ENCODE measurements at regions not wholly inside any gene's neighbourhood (a gene's known extent, or its start where the extent isn't known, plus 50 kb on each side); places are given as distances from the start of the nearest gene placed in this dataset.

- Histone ChIP-seq H3K9me3 (ENCODE audit: control insufficient read depth in 1 of 2, insufficient read depth in 1 of 2, low read length in 2 of 2) (peaks cover 0 to 3% of the 10 kb centered on the region in 2 experiments), H3K4me3 (ENCODE audit: low read length) (no peak overlapping the region), H3K4me1 (ENCODE audit: insufficient read depth, low read length) (no peaks in the 10 kb centered on the region), H3K36me3 (ENCODE audit: insufficient read depth, low read length) (no peaks in the 10 kb centered on the region), H3K27ac (ENCODE audit: low read depth in 1 of 2, low read length in 2 of 2) (no peak overlapping the region), H3K27me3 (ENCODE audit: control insufficient read depth in 1 of 2, insufficient read depth in 2 of 2, low read length in 2 of 2) (no peaks in the 10 kb centered on the region)
- POLR2A ChIA-PET: no interaction called here
- CTCF ChIA-PET: no interaction called here
- intact Hi-C loops (cut with DNase I, micrococcal nuclease): no loop called here
- no peaks in the 10 kb centered on the region for H3K27me3 Mint-ChIP-seq
- no peak for TF ChIP-seq CTCF (IDR thresholded peaks at IDR 0.05)
- peaks cover 2% of the 10 kb centered on the region for H3K9me3 Mint-ChIP-seq
- DNase-seq (no peak), ATAC-seq (ENCODE audit: poor library complexity) (no peak)
- no peak overlapping the region for H3K4me3 Mint-ChIP-seq
- H3K27ac Mint-ChIP-seq: no peak overlapping the region
- no peaks in the 10 kb centered on the region for H3K4me1 Mint-ChIP-seq (ENCODE audit: low read depth)
- no peaks in the 10 kb centered on the region for H3K36me3 Mint-ChIP-seq (ENCODE audit: low read depth)
Measured at GRCh38 chr9:80540387-80540786, 968.6 kb downstream of the TLE4 start.

GRCh38 chr9:80538976-80539375 lies 967.2 kb downstream of the TLE4 start:
- no peak overlapping the region for H3K27ac Mint-ChIP-seq
- H3K9me3 Mint-ChIP-seq: peaks cover 6% of the 10 kb centered on the region
- no peaks in the 10 kb centered on the region for H3K4me1 Mint-ChIP-seq (ENCODE audit: low read depth)
- H3K36me3 ChIP-seq (ENCODE audit: insufficient read depth, low read length): no peaks in the 10 kb centered on the region
- peaks cover 0 to 3% of the 10 kb centered on the region in 2 experiments for H3K9me3 ChIP-seq (ENCODE audit: control insufficient read depth in 1 of 2, insufficient read depth in 1 of 2, low read length in 2 of 2)
- intact Hi-C loops (cut with DNase I, micrococcal nuclease): no loop called here
- no peak overlapping the region for H3K4me3 ChIP-seq (ENCODE audit: low read length)
- H3K27ac ChIP-seq (ENCODE audit: low read depth in 1 of 2, low read length in 2 of 2): no peak overlapping the region
- no peak for TF ChIP-seq CTCF (IDR thresholded peaks at IDR 0.05)
- POLR2A ChIA-PET: no interaction called here
- CTCF ChIA-PET: no interaction called here
- no peaks in the 10 kb centered on the region for H3K36me3 Mint-ChIP-seq (ENCODE audit: low read depth)
- no peak for DNase-seq
- no peaks in the 10 kb centered on the region for H3K27me3 Mint-ChIP-seq
- no peak overlapping the region for H3K4me3 Mint-ChIP-seq
- no peaks in the 10 kb centered on the region for H3K27me3 ChIP-seq (ENCODE audit: control insufficient read depth in 1 of 2, insufficient read depth in 2 of 2, low read length in 2 of 2)
- H3K4me1 ChIP-seq (ENCODE audit: insufficient read depth, low read length): no peaks in the 10 kb centered on the region
- no peak for ATAC-seq (ENCODE audit: poor library complexity)

GRCh38 chr9:80522465-80522864 lies 950.7 kb downstream of the TLE4 start:
- no peak overlapping the region for H3K27ac Mint-ChIP-seq
- no peak overlapping the region for H3K4me3 Mint-ChIP-seq
- intact Hi-C loops (cut with DNase I, micrococcal nuclease): no loop called here
- H3K36me3 Mint-ChIP-seq (ENCODE audit: low read depth): no peaks in the 10 kb centered on the region
- H3K27me3 ChIP-seq (ENCODE audit: control insufficient read depth in 1 of 2, insufficient read depth in 2 of 2, low read length in 2 of 2): no peaks in the 10 kb centered on the region
- H3K4me3 ChIP-seq (ENCODE audit: low read length): no peak overlapping the region
- ATAC-seq (ENCODE audit: poor library complexity): no peak
- TF ChIP-seq CTCF (IDR thresholded peaks at IDR 0.05): no peak
- no peaks in the 10 kb centered on the region for H3K4me1 Mint-ChIP-seq (ENCODE audit: low read depth)
- peaks cover 13% of the 10 kb centered on the region for H3K9me3 Mint-ChIP-seq
- H3K36me3 ChIP-seq (ENCODE audit: insufficient read depth, low read length): no peaks in the 10 kb centered on the region
- no peak for DNase-seq
- H3K4me1 ChIP-seq (ENCODE audit: insufficient read depth, low read length): no peaks in the 10 kb centered on the region
- no peaks in the 10 kb centered on the region for H3K27me3 Mint-ChIP-seq
- no peak overlapping the region for H3K27ac ChIP-seq (ENCODE audit: low read depth in 1 of 2, low read length in 2 of 2)
- ChIA-PET POLR2A (no interaction called here), CTCF (no interaction called here)
- peaks cover 0 to 7% of the 10 kb centered on the region in 2 experiments for H3K9me3 ChIP-seq (ENCODE audit: control insufficient read depth in 1 of 2, insufficient read depth in 1 of 2, low read length in 2 of 2)

Data from CD4-positive, alpha-beta T cell (primary cell).